SK-N-SH (cell line): ENCODE measurements at regions not wholly inside any gene's neighbourhood (a gene's known extent, or its start where the extent isn't known, plus 50 kb on each side); places are given as distances from the start of the nearest gene placed in this dataset.

ENCODE experiments used
- CHD2 ChIP-seq: fragments of 150-350 bp; IDR thresholded peaks from 2 replicates; pipeline ENCODE4 v1.6.1; 2018; ENCODE audit warnings: low read length; ENCODE audit not compliant: partially characterized antibody
- JUND ChIP-seq: IDR thresholded peaks from 2 replicates; pipeline ENCODE4 v1.4.0; 2012
- NFIC ChIP-seq: IDR thresholded peaks from 2 replicates; pipeline ENCODE4 v1.4.0; 2012; ENCODE audit warnings: borderline replicate concordance
- TF ChIP-seq, protein P1 (sequence below): fragments of 200-600 bp; sonication (generic); IDR thresholded peaks from 2 replicates; pipeline ENCODE4 v1.6.1; 2017; ENCODE audit warnings: antibody characterized with exemption, mild to moderate bottlenecking, moderate library complexity
- TF ChIP-seq, protein P2 (sequence below): IDR thresholded peaks from 2 replicates; pipeline ENCODE4 v1.6.1; 2012; ENCODE audit warnings: mild to moderate bottlenecking, low read depth, low read length, moderate library complexity

DNA sequence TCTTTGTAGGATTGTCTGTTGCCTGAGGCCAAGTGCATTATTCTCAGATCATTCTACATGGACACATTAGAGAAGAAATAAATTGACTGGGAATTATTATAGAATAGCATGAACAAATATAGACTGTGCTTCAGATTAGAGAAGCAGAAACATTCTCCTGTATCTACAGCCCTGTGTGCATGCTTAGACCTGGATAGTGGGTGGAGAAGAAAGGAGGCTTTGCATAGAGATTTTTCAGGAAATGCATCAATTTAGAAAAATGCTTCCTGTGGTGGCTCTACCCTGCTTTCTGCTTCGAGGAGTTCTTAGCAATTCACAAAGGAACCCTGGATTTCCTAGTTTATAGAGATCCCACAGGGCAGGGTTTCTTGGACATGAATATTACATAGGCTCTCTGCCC lies 66.7 kb downstream of the IRX1 start:
- TF ChIP-seq, protein P1, sequence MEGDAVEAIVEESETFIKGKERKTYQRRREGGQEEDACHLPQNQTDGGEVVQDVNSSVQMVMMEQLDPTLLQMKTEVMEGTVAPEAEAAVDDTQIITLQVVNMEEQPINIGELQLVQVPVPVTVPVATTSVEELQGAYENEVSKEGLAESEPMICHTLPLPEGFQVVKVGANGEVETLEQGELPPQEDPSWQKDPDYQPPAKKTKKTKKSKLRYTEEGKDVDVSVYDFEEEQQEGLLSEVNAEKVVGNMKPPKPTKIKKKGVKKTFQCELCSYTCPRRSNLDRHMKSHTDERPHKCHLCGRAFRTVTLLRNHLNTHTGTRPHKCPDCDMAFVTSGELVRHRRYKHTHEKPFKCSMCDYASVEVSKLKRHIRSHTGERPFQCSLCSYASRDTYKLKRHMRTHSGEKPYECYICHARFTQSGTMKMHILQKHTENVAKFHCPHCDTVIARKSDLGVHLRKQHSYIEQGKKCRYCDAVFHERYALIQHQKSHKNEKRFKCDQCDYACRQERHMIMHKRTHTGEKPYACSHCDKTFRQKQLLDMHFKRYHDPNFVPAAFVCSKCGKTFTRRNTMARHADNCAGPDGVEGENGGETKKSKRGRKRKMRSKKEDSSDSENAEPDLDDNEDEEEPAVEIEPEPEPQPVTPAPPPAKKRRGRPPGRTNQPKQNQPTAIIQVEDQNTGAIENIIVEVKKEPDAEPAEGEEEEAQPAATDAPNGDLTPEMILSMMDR = no peak
- TF ChIP-seq NFIC (no peak), JUND (no peak), CHD2 (no peak)
- TF ChIP-seq, protein P2, sequence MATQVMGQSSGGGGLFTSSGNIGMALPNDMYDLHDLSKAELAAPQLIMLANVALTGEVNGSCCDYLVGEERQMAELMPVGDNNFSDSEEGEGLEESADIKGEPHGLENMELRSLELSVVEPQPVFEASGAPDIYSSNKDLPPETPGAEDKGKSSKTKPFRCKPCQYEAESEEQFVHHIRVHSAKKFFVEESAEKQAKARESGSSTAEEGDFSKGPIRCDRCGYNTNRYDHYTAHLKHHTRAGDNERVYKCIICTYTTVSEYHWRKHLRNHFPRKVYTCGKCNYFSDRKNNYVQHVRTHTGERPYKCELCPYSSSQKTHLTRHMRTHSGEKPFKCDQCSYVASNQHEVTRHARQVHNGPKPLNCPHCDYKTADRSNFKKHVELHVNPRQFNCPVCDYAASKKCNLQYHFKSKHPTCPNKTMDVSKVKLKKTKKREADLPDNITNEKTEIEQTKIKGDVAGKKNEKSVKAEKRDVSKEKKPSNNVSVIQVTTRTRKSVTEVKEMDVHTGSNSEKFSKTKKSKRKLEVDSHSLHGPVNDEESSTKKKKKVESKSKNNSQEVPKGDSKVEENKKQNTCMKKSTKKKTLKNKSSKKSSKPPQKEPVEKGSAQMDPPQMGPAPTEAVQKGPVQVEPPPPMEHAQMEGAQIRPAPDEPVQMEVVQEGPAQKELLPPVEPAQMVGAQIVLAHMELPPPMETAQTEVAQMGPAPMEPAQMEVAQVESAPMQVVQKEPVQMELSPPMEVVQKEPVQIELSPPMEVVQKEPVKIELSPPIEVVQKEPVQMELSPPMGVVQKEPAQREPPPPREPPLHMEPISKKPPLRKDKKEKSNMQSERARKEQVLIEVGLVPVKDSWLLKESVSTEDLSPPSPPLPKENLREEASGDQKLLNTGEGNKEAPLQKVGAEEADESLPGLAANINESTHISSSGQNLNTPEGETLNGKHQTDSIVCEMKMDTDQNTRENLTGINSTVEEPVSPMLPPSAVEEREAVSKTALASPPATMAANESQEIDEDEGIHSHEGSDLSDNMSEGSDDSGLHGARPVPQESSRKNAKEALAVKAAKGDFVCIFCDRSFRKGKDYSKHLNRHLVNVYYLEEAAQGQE = no peak
